GM21367 (cell line): ENCODE measurements at regions not wholly inside any gene's neighbourhood (a gene's known extent, or its start where the extent isn't known, plus 50 kb on each side); places are given as distances from the start of the nearest gene placed in this dataset.
"Not testable (repeated sequence)": the region's sequence is repeated elsewhere in the genome, so short reads cannot be mapped to it uniquely, and the experiment has no call there.

Source experiments
- ATAC-seq: cut with Tn5 transposase; IDR thresholded peaks from one replicate; pipeline ENCODE4 v1.9.1; 2021; ENCODE audit not compliant: unreplicated experiment

DNA sequence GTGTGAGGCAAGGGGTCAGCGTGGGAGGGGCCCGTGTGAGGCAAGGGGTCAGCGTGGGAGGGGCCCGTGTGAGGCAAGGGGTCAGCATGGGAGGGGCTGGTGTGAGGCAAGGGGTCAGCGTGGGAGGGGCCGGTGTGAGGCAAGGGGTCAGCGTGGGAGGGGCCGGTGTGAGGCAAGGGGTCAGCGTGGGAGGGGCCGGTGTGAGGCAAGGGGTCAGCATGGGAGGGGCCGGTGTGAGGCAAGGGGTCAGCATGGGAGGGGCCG lies 119.2 kb downstream of the SEPTIN14 start:
- not testable (repeated sequence) for ATAC-seq

DNA sequence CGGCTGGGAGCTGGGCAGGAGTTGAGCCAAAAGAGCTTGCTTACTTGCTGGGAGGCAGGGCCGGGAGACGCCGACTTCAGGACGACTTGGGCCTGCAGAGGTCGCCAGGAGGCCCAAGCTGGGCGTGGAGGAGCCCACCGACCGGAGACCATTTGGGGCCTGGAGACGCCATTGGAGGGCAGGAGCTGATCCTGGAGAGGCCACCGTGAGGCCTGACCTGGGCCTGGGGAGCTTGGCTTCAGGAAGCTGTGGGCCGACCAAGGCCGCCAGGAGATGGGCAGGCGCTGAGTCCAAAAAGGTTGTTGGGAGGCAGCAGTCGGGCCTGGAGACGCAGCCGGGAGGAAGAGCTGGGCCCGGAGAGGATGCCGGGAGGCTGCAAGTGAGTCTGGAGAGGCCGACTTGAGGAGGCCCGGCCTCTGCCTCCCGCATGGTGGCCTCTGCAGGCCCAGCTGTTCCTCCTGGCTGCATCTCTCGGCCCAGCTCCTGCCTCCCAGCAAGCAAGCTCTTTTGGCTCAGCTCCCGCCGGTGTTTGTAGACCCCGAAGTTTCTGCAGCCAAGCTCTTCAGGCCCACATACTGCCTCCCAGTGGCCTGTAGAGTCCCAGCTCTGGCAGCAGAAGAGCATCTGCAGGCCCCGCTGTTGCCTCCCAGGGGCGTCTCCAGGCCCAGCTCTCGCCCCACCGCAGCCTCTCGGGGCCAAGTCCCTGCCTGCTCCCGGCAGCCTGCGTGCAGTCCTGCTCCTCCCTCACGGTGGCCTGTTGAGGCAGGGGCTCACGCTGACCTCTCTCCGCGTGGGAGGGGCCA lies 119.7 kb downstream of the SEPTIN14 start:
- ATAC-seq = not testable (repeated sequence)

- not testable (repeated sequence) for ATAC-seq
Measured at GRCh38 chr7:55741721-55742631, 120.6 kb downstream of the SEPTIN14 start.

DNA sequence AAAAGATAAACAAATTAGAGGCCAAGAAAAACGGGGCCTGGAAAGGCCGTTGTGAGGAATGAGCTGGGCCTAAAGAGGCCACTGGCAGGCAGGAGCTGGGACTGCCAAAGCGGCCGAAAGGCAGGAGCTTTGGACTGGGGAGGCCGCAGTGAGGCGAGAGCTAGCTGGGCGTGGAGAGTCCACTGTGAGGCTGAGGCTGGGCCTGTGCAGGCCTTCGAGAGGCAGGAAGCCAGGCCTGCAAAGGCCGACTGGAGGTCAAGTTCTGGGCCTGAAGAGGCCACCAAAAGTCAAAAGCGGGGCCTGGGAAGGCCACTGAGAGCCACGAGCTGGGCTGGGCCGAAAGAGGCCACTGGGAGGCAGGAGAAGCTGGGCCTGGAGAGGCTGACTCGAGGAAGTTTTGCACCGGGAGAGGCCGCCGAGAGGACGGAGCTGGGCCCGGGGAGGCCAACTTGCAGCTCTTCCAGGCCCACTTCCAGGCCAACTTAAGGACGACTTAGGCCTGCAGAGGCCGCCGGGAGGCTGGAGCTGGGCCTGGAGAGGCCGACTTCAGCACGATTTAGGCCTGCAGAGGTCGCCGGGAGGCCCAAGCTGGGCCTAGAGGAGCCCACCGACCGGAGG lies 121.8 kb downstream of the SEPTIN14 start:
- not testable (repeated sequence) for ATAC-seq

GRCh38 chr7:55740053-55740452 lies 122.5 kb downstream of the SEPTIN14 start:
- not testable (repeated sequence) for ATAC-seq

DNA sequence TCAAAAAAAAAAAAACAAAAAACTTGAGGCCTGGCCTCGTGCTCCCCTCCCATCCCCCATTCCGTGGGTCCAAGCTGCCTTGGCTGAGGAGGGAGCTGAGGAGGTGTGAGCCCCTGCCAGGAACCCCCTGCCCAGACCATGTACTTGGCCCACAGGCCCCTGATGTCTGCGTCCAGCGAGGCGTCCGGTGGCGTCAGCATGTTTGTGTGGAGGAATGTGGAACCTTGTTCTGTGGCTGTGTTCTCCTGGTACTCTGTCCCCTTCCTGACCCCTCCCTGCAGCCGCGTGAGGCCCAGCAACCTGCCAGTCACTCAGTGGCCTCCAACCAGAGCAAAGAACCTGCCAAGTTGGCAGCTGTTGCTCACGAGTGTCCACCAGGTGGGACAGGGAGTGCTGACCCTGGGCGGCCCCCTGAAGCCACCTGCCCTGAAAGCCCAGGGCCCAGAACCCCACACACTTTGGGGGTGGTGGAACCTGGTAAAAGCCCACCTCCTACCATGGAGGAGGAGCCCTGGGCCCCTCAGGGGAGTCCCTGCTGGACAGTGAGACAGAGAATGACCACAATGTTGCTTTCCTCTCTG lies 125.8 kb downstream of the SEPTIN14 start:
- ATAC-seq = not testable (repeated sequence)

DNA sequence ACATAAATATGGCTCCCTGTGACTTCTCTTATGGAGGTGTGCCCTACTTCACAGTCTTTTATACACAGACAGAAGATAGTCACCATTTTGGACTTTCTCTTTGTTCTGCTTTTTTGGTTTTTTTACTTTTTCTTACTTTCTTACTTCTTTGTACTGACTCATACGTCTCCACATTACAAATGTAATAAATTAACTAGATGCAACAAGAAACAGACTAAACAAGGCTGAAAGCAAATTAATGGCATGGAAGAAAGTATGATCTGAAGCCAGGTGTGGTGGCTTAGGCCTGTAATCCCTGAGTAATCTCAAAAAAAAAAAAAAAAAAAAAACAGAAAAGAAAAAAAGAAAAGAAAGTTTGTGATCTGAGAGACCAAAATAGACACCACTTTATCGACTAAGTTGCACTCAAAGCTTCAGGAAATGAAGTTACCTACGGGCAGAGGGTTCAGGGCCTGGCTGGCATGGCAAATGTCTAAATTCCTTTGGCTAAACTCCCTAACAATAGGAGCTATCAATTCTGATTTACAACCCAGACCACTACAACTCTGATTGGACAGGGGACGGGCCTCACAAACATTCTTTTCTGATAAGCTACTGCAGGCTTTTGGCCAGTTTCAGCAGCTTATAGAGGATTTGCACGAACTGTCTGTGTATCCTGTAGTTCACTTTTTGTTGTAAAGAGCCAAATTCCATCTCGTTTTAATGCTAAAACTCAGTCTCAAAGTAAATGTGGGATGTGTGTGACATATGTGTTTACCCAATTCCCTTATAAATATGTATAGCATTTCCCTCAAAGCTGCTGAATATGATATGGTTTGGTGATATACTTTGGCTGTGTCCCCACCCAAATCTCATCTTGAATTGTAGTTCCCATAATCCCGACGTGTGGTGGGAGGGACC lies 129.1 kb downstream of the SEPTIN14 start:
- ATAC-seq = no peak

- ATAC-seq = no peak
Measured at GRCh38 chr7:55731931-55732330, 130.6 kb downstream of the SEPTIN14 start.

- ATAC-seq = no peak
Measured at GRCh38 chr7:55730197-55730596, 132.4 kb downstream of the SEPTIN14 start.

DNA sequence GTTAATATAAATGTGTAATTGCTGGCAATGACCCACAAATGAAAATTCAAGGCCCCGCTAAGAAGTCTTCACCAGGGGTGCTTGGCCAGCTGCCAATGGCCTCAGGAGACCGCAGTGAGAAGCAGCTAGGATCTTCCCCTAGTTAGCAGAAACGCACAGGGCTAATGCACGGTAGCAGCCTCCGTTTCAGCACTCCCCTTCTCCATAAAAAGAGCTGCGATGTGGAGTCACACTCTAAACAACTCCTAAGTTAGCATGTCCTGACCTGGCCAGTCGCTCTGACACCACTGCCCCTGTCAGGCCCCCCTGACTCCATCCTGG lies 139.0 kb downstream of the SEPTIN14 start:
- no peak for ATAC-seq

DNA sequence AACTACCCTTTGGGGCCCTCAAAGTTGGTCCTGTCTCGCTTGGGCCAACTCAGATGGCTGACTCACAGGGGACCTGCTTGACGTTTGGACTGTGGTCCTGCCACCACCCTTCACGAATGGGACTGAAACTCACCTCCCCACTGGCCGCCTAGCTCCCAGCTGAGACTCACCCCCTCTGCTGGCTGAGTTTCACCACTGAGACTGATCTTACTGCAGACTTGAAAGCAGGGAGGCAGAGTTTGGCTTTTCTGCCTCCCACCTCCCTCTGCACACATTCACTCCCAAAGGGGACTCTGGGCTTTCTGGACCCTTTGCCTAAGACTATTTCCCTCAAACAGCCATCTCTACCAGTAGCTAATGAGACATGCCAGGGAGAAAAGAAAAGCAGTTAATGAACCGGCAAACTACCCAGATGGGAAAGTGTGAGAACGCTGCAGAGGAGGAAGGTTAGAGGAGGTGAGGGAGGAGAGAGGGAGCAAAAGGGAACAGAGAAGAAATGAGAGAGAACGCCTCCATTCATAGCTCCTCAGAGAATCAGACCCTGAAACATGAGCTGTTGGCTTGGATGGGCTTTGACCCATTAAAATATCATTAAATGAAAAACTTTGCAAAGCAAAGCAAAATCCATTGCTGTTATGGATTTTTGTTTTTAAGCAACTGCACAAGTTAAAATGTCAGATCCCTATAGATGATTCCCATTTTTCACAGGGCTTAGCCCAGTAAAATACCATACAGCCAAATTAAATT lies 139.5 kb downstream of the SEPTIN14 start:
- peak; percentile 100 for ATAC-seq

DNA sequence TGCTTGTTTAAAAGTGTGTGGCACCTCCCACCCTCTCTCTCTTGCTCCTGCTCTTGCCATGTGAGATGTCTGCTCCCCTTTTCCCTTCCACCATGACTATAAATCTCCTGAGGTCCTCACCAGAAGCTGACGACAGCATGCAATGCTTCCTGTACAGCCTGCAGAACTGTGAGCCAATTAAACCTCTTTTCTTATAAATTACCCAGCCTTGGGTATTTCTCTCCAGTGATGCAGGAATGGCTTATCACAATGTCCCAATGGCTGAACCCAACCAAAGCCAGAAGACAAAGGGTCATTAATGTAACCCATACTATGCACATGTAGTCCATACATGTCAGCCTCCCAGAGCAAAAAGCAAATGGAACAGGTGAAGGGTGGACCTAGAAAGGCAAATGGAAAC lies 141.5 kb downstream of the SEPTIN14 start:
- ATAC-seq = not testable (repeated sequence)

DNA sequence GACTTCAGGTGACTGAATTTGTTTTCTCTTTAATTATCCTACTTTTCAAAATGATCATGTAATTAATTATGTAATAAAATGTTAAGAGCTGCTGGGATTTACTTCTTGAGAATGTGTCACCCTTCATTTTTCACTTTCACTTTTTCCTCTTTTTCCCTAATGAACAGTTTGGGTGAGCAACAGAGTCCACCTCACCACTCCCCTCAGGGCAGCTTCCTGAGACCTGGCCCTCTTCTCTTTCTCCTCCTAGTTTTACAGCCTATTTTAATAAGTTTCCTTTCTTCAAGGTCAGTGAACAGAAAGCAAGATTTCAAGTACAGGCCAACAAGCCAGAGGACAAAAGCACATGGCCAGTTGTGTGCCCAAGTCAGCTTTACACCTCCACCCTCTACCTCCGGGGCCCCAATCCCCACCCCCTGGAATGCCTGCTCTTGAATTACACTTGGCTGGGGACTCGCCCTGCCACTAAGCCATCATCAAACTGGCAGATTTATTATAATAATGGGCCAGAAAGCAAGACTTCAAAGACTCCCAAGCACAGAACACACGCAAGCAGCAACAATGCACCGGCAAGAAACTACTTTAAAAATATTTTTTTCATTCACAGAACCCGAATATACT lies 143.1 kb upstream of the VOPP1 start:
- ATAC-seq = not testable (repeated sequence)

- not testable (repeated sequence) for ATAC-seq
Measured at GRCh38 chr7:55714370-55714769, 142.1 kb upstream of the VOPP1 start.

GRCh38 chr7:55710312-55710711 lies 138.0 kb upstream of the VOPP1 start:
- not testable (repeated sequence) for ATAC-seq

DNA sequence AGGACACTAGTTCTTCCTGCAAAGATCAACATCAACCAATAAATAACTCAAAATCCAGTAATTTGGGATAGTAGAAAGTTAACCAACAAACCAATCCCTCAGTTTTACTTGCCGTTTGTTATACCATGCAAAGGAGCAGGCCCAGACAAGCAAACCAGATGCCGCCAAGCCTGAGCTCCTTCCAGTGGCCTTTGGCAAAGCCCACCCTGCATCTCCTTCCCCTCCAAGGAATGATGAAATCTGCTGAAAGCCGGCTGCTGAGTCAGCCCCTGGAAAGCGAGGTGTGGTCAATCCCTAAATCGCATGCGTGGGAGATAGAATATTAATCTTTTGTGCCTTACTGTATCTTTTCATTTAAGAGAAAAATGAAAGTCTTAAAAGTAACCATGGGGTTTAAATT lies 135.7 kb upstream of the VOPP1 start:
- ATAC-seq = not testable (repeated sequence)

GRCh38 chr7:55707410-55707809 lies 135.1 kb upstream of the VOPP1 start:
- not testable (repeated sequence) for ATAC-seq

DNA sequence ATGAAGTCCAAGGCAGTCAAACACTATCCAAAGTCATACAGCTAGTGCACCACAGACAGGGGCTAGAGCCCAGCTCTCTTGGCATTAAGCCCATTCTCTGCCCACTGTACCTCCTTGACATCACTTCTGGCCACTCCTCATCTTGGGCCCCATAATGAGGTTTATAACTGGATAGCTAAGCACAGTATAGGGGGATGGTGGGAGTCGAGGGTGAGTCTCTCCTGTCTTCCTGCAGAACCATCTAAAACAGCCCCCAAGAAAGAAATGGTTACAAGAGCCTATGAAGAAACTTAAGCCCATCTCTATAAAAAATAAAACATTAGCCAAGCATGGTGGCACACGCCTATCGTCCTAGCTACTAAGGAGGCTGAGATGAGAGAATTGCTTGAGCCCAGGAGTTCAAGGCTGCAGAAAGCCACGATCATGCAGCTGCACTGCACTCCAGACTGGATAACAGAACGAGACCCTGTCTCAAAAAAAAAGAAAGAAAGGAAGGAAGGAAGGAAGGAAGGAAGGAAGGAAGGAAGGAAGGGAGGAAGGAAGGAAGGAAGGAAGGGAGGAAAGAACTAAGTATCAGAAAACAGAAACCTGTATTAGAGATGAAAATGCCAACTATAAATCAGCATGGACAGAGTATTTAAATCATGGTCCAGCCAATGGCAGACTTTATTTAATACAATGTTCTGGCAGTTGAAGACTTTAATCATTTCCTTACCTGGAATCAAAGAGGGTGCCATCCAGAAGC lies 134.3 kb upstream of the VOPP1 start:
- not testable (repeated sequence) for ATAC-seq
